Osteoblast (primary cell): ENCODE measurements at regions not wholly inside any gene's neighbourhood (a gene's known extent, or its start where the extent isn't known, plus 50 kb on each side); places are given as distances from the start of the nearest gene placed in this dataset.

Source experiments
- DNase-seq: peaks from one replicate; pipeline ENCODE4 v3.0.0; 2011; ENCODE audit warnings: low spot score, mixed read lengths; ENCODE audit not compliant: insufficient read length; ENCODE audit errors: missing footprints
- H2AFZ ChIP-seq: 2 replicates; pipeline ENCODE4 v1.6.0; 2011; ENCODE audit warnings: mild to moderate bottlenecking, low read length
- H3K27ac ChIP-seq: 2 replicates; pipeline ENCODE4 v1.5.1; 2011; ENCODE audit warnings: mild to moderate bottlenecking, low read depth, low read length, moderate library complexity
- H3K27me3 ChIP-seq: 2 replicates; pipeline ENCODE4 v1.6.0; 2012; ENCODE audit warnings: mild to moderate bottlenecking, control low read depth, inconsistent platforms, low read length, moderate library complexity; ENCODE audit not compliant: insufficient read depth
- H3K36me3 ChIP-seq: 2 replicates; pipeline ENCODE4 v1.5.1; 2011; ENCODE audit warnings: mild to moderate bottlenecking, low read length, control low read depth, moderate library complexity; ENCODE audit not compliant: insufficient read depth
- H3K4me1 ChIP-seq: 2 replicates; pipeline ENCODE4 v1.5.1; 2011; ENCODE audit warnings: mild to moderate bottlenecking, low read length, control low read depth, moderate library complexity; ENCODE audit not compliant: insufficient read depth
- H3K4me2 ChIP-seq: 2 replicates; pipeline ENCODE4 v1.6.0; 2011; ENCODE audit warnings: mild to moderate bottlenecking, low read length; ENCODE audit not compliant: insufficient read depth
- H3K4me3 ChIP-seq: fragments of 200-600 bp; sonication (generic); 3 replicates; pipeline ENCODE4 v1.5.1; 2012; ENCODE audit warnings: mild to moderate bottlenecking, low read length, inconsistent platforms; ENCODE audit not compliant: insufficient read depth
- H3K79me2 ChIP-seq: 2 replicates; pipeline ENCODE4 v1.6.0; 2012; ENCODE audit warnings: mild to moderate bottlenecking, low read length, control low read depth, inconsistent platforms; ENCODE audit not compliant: insufficient read depth
- H3K9me3 ChIP-seq: 2 replicates; pipeline ENCODE4 v1.5.1; 2011; ENCODE audit warnings: low read depth, low read length, control low read depth
- H4K20me1 ChIP-seq: 2 replicates; pipeline ENCODE4 v1.6.0; 2012; ENCODE audit warnings: mild to moderate bottlenecking, low read length, control low read depth; ENCODE audit not compliant: insufficient read depth
- TF ChIP-seq, protein P1 (sequence below): IDR thresholded peaks from 2 replicates; pipeline ENCODE4 v1.5.1; 2011; ENCODE audit warnings: mild to moderate bottlenecking, low read depth, low read length, moderate library complexity; ENCODE audit errors: extremely low read depth

DNA sequence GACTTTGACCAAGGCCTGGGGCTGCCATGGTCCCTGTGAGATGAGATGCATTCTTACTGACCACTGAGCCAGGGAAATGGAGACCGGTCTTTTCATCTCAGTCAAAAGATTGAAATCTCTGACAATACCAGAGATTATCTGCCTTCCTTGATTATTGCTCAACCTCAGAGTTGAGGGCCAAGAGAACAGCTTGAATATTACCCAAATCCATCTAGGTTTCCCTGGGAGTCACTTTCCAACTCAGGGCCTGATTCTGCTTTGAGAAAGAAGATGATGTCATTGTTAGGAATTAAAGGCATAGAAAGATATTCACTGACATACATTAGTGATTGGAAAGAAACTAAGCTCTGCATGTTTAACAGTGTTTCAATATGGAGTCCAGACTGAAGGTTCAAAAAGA is 515.9 kb upstream of the TBX3 start:
- no peak overlapping the region for H3K27ac ChIP-seq
- peak overlapping the region; percentile 21 for H2AFZ ChIP-seq
- no peaks in the 10 kb centered on the region for H3K36me3 ChIP-seq
- TF ChIP-seq, protein P1, sequence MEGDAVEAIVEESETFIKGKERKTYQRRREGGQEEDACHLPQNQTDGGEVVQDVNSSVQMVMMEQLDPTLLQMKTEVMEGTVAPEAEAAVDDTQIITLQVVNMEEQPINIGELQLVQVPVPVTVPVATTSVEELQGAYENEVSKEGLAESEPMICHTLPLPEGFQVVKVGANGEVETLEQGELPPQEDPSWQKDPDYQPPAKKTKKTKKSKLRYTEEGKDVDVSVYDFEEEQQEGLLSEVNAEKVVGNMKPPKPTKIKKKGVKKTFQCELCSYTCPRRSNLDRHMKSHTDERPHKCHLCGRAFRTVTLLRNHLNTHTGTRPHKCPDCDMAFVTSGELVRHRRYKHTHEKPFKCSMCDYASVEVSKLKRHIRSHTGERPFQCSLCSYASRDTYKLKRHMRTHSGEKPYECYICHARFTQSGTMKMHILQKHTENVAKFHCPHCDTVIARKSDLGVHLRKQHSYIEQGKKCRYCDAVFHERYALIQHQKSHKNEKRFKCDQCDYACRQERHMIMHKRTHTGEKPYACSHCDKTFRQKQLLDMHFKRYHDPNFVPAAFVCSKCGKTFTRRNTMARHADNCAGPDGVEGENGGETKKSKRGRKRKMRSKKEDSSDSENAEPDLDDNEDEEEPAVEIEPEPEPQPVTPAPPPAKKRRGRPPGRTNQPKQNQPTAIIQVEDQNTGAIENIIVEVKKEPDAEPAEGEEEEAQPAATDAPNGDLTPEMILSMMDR = no peak
- no peaks in the 10 kb centered on the region for H3K79me2 ChIP-seq
- peaks cover 7% of the 10 kb centered on the region for H3K4me1 ChIP-seq
- no peak overlapping the region for H3K4me2 ChIP-seq
- no peaks in the 10 kb centered on the region for H3K9me3 ChIP-seq
- no peaks in the 10 kb centered on the region for H4K20me1 ChIP-seq
- no peak overlapping the region for H3K4me3 ChIP-seq
- no peaks in the 10 kb centered on the region for H3K27me3 ChIP-seq
- DNase-seq = no peak

DNA sequence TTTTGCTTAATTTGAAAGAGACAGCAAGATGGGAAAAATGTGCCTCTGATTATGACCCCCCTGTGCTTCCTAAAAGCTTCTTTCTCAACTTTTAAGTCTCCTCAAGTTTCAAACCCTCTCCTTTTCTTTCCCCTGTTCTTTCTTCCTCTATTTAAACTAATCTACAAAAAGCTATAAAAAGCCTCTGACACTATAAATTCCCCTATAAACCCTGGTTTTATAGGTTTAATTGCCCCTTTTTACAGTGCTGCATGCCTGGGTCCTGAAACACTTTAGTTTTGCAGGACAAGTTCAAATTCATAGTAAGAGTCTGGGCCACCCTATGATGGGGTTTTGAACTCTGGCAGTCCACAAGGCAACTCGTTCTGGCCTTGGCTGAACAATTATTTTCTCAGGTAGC is 510.9 kb upstream of the TBX3 start:
- Histone ChIP-seq H2AFZ (no peak overlapping the region), H3K4me1 (no peaks in the 10 kb centered on the region), H3K79me2 (no peaks in the 10 kb centered on the region), H3K9me3 (no peaks in the 10 kb centered on the region), H3K27ac (no peak overlapping the region), H4K20me1 (no peaks in the 10 kb centered on the region), H3K4me2 (no peak overlapping the region), H3K36me3 (no peaks in the 10 kb centered on the region), H3K4me3 (no peak overlapping the region), H3K27me3 (no peaks in the 10 kb centered on the region)
- no peak for DNase-seq
- TF ChIP-seq, protein P1 = no peak

DNA sequence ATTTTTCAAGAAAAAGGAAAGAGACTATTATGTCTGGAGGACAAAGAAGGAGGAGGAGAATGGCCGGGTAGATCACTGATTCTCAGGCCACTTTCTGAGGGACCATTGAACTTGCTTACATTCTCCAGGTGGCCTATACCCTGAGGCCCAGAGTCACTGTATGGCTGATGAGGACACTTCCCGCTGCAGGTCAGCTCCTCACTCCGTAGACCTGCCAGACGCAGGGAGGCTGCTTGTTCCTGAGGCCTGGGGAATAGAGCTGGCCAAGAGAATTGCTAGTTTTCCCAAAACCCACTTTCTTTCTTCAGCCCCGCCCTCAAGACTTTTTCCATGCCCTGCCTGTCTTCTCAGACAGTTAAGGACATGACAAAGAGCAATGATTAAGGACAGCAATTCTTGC is 510.5 kb upstream of the TBX3 start:
- Histone ChIP-seq H4K20me1 (no peaks in the 10 kb centered on the region), H3K9me3 (no peaks in the 10 kb centered on the region), H3K4me2 (no peak overlapping the region), H3K36me3 (no peaks in the 10 kb centered on the region), H3K79me2 (no peaks in the 10 kb centered on the region), H3K4me1 (no peaks in the 10 kb centered on the region), H3K4me3 (no peak overlapping the region), H2AFZ (no peak overlapping the region), H3K27ac (no peak overlapping the region), H3K27me3 (no peaks in the 10 kb centered on the region)
- TF ChIP-seq, protein P1 = no peak
- DNase-seq = no peak

DNA sequence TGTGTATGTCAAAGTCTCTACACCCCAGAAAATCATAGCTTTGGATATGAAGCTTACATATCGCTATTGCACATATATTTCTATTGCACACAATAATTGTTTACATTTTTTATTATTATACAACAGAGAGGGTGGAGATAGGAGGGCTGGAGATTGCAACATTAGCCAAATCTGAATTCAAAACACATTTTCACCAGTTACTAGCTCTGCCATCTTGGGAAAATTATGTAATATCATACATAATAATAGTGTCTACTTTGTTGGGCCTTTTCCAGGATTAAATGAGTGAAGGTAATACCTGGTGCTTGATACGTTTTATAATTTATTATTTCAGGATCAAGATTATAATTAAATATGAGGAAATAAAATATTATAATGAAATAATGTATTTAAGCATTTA is 507.4 kb upstream of the TBX3 start:
- Histone ChIP-seq H3K36me3 (no peaks in the 10 kb centered on the region), H3K4me3 (no peak overlapping the region), H4K20me1 (no peaks in the 10 kb centered on the region), H2AFZ (no peak overlapping the region), H3K4me1 (no peaks in the 10 kb centered on the region), H3K9me3 (no peaks in the 10 kb centered on the region), H3K4me2 (no peak overlapping the region), H3K27me3 (no peaks in the 10 kb centered on the region), H3K27ac (no peak overlapping the region), H3K79me2 (no peaks in the 10 kb centered on the region)
- TF ChIP-seq, protein P1 = no peak
- no peak for DNase-seq
